HG03097 (cell line): ENCODE measurements at regions not wholly inside any gene's neighbourhood (a gene's known extent, or its start where the extent isn't known, plus 50 kb on each side); places are given as distances from the start of the nearest gene placed in this dataset.
"Not testable (repeated sequence)": the region's sequence is repeated elsewhere in the genome, so short reads cannot be mapped to it uniquely, and the experiment has no call there.

Source experiments
- ATAC-seq: cut with Tn5 transposase; IDR thresholded peaks from one replicate; pipeline ENCODE4 v1.9.1; 2021; ENCODE audit not compliant: unreplicated experiment, low FRiP score

DNA sequence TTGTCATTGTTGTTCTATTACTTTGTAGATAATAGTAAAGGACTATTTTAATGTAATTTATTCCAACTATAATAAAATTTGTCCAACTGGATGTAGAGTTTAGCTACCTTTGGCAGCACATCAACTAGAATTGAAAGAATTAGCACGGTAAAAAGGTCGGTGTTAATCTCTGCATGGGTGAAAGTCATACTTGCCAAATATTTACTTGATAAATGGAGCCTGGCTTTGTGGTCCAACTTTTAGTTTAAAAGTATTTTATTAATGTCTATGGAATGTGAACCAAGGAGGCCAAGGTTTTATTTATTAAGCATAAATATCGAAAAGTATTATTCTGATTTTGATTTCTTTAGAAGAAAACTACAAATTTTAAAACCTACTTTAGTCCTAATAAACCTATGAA, 1389.0 kb downstream of the PCDH9 start:
- ATAC-seq: no peak

GRCh38 chr13:65836066-65836465, 1394.1 kb downstream of the PCDH9 start:
- ATAC-seq: no peak

- no peak for ATAC-seq
Measured at GRCh38 chr13:65834897-65835296, 1395.2 kb downstream of the PCDH9 start.

DNA sequence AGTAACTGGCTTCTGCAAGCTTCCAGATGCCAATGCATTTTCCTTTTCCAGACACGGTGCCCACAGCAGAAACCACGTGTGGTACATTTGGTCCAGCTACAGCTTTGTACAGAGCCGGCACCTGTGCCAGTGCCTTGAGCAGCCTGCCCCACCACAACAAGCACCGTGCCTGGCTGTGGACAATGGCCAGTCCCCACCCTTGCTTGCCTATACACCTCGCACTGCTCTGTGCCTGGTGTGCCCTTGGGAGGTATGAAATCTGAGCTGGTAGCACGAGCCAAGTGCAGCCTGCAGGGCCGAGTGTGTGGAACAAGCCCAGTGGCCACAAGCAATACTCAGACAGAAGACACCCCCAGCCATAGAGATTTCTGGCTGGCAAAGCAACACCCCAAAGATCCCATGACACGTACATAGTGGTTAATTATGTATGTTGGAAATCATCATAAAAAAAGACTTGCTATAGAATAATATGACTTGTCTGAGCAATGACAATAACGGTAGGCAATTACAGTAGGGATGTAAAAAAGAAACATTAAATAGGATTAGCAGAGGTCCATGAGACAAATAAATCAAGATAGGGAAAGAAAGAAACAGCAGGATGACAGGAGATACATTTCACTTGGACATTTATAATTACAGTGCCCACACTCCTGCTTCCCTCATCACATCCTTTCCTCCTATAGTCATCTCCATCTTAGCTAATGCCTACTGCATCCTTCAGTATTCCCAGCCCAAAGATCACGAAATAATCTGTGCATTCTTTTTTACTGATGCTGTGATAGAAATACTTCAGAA, 1399.5 kb downstream of the PCDH9 start:
- ATAC-seq: no peak

DNA sequence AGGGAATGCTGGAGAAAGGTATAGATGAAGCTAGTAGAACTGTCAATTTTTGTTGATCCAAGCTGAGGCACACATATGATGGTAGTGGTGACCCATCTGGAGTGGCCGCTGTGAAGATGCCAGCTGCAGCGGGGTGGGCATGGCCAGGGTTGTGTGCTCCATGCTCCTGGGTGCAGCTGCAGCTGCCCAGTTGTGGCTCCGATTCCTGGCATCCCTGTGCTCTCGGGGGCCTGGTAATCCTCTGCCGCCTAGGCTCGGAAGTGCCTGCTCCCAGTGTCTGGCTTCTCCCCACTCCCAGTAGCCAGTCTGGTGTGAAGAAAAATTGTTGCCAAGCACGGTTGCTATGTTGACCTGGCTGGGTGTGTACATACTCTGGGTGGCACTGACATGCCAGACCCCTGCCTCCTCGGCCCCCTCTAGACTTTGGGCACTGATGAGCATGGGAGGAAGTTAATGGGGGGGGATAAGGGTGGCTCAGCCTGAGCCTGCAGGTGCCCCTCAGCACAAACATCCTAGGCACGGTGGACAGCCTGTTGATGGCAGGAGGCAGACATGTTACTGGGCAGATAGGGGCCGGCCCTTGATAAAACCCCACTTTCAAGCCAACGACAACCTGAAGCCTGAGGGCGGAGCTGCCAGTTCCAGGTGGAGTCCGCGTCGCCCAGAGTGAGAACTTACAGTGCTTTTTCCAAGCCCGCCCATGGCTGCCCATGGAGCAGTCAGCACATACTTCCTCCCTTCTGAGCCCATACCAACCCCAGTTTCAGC, 1400.7 kb downstream of the PCDH9 start:
- no peak for ATAC-seq

DNA sequence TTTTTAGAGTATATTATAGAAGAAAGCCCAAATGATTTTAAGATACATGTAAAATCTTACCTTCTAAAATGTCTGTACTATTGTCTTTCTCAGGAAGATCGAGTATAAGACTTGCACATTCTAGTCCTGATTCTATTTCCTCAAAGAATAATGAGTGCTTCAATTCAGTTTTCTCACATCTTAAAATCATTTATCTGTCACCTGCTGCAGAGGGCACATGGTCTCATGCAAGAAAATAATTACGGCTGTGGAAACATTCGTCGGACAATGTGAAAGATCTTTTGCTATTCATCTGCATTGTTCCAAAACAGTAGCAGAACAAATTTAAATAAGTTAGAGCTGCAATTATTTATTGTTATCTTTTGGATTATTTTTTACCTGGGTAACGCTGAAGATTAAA, 1403.5 kb downstream of the PCDH9 start:
- ATAC-seq: no peak

DNA sequence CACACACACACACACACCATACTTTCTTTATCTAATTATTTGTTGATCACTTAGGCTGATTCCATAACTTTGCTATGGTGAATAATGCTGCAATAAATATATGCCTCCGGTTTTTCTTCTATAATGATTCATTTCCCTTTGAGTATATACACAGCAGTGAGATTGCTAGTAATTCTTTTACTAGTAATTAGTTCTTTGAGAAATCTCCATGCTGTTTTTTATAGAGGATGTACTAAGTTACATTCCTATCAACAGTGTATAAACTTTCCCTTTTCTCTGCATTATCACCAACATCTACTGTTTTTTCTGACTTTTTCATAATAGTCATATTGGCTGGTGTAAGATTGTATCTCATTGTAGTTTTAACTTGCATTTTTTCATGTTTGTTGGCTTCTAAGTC, 1405.1 kb downstream of the PCDH9 start:
- no peak for ATAC-seq

DNA sequence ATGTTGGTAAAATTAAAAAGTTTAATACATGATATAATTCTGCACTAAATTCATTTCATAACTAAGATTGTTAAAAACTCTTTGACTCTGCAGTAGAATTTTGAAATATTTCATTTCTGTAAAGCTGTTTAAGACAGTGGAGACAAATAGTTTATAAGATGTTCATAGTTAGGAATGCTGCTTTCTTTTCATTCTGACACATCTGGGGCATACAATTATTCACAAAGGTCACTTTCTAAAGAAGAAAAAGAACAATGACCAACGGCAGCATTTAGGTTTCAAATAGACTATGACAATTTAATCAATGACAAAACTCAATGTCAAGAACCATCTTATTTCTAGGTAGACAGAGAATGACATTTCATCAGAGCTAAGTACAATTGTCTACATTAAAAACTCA, 1422.1 kb downstream of the PCDH9 start:
- ATAC-seq: no peak

GRCh38 chr13:65803530-65804392, 1426.4 kb downstream of the PCDH9 start:
- ATAC-seq: no peak

GRCh38 chr13:65789815-65790214, 1440.3 kb downstream of the PCDH9 start:
- no peak for ATAC-seq

GRCh38 chr13:65787082-65787481, 1443.1 kb downstream of the PCDH9 start:
- no peak for ATAC-seq

DNA sequence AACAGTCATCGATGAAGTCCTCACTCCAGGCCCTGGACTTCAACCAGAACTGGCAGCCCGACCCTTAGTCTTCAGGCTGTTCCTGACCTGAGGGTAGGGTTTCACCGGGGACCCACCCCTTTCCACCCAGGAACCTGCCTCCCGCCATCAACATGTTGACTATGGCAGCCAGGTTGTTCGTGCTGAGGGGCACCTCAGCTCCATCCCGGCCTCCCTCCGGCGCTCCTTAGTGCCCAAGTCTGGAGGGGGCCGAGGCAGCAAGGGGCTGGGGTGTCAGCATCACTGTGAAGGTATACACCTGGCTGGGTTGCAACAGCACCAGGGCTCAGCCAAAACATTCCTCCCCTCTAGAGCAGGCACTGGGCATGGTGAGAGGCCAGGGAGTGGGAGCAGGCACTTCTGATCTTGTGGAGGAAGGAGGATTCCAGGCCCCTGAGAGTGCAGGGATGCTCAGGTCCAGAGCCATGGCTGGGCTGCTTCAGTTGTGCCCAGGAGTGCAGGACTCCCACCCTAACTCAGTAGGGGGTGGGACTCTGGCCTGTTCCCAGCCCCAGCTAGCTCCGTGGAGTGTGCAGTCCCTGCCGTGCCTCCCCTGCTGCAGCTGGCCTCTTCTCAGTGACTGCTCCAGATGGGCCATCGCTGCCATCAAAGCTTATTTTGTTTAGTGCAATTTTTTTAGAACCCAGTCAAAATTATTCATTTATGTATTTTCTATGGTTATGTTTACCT, 1445.9 kb downstream of the PCDH9 start:
- ATAC-seq: no peak

GRCh38 chr13:65783383-65783782, 1446.8 kb downstream of the PCDH9 start:
- ATAC-seq: no peak

GRCh38 chr13:65771704-65772313, 1458.3 kb downstream of the PCDH9 start:
- not testable (repeated sequence) for ATAC-seq

GRCh38 chr13:65768545-65768944, 1461.6 kb downstream of the PCDH9 start:
- ATAC-seq: no peak

GRCh38 chr13:65763811-65764210, 1466.3 kb downstream of the PCDH9 start:
- ATAC-seq: no peak

DNA sequence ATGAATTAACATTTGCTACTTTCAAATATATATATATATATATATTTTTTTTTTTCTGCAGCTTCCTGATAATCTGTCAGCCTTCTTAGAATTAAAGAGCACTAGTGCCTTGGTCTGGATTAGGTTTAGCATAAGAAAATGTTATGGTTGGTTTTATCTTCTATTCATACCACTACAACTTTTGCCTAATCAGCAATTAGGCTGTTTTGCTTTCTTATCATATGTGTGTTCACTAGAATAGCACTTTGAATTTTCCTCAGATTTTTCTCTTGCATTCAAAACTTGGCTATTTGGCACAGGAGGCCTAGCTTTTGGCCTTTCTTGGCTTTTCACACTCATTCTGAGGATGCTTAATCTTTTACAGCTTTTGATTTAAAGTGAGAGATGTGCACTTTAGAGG, 1468.1 kb downstream of the PCDH9 start:
- no peak for ATAC-seq

- no peak for ATAC-seq
Measured at GRCh38 chr13:65756071-65756671, 1474.0 kb downstream of the PCDH9 start.

DNA sequence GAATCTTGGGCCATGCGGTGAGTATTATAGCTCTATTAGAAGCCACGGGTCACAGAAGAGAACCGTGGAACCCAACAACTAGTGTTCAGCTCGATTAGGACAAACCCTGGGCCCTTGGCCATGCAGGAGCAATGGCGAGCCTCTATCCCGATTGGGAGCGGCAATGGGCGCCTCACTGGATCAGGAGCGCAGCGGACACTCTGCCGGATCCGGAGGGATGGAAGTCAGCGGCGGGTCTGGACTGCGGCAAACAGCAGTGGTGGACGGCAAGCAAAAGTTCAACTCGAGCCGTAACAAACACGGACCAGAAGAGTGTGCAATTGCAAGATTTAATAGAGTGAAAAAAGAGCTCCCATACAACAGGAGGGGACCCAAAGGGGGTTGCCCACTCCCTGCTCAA, 1481.9 kb downstream of the PCDH9 start:
- no peak for ATAC-seq
